Mesendoderm (in vitro differentiated cells): ENCODE measurements at regions not wholly inside any gene's neighbourhood (a gene's known extent, or its start where the extent isn't known, plus 50 kb on each side); places are given as distances from the start of the nearest gene placed in this dataset. TPM values are rescaled to one million over a fixed set of nuclear protein-coding genes. Genes with fewer than 3 reads are reported as not detected.

Experiments
- DNase-seq: peaks from one replicate; pipeline ENCODE4 v3.0.0; 2013
- H2AK5ac ChIP-seq: 2 replicates; pipeline ENCODE4 v1.6.1; 2013; ENCODE audit warnings: low read length, inconsistent platforms
- H2BK120ac ChIP-seq: 2 replicates; pipeline ENCODE4 v1.6.1; 2013; ENCODE audit warnings: low read depth, mild to moderate bottlenecking, low read length, moderate library complexity, mixed read lengths
- H2BK15ac ChIP-seq: replicated peaks from 2 replicates; pipeline ENCODE4 v1.6.1; 2013; ENCODE audit warnings: low read depth, mild to moderate bottlenecking, moderate library complexity
- H2BK5ac ChIP-seq: 2 replicates; pipeline ENCODE4 v1.6.1; 2013; ENCODE audit warnings: low read length, inconsistent platforms
- H3K18ac ChIP-seq: 2 replicates; pipeline ENCODE4 v1.6.1; 2013; ENCODE audit warnings: mild to moderate bottlenecking, low read length, mixed read lengths
- H3K23ac ChIP-seq: one replicate; pipeline ENCODE4 v1.6.1; 2013; ENCODE audit warnings: low read length
- H3K27ac ChIP-seq: 2 replicates; pipeline ENCODE4 v1.5.1; 2013; ENCODE audit warnings: low read depth, mild to moderate bottlenecking, inconsistent platforms, low read length, moderate library complexity
- H3K27me3 ChIP-seq: 2 replicates; pipeline ENCODE4 v1.6.1; 2013; ENCODE audit warnings: low read length, control low read depth, mild to moderate bottlenecking, inconsistent platforms; ENCODE audit not compliant: insufficient read depth, poor library complexity
- H3K36me3 ChIP-seq: 2 replicates; pipeline ENCODE4 v1.6.1; 2013; ENCODE audit warnings: low read length, inconsistent platforms; ENCODE audit not compliant: control insufficient read depth, insufficient read depth
- H3K4ac ChIP-seq: one replicate; pipeline ENCODE4 v1.6.1; 2013; ENCODE audit warnings: low read depth, mild to moderate bottlenecking, low read length, moderate library complexity
- H3K4me1 ChIP-seq: 2 replicates; pipeline ENCODE4 v1.6.1; 2013; ENCODE audit warnings: low read depth, low read length, inconsistent platforms; ENCODE audit not compliant: control insufficient read depth
- H3K4me2 ChIP-seq: 2 replicates; pipeline ENCODE4 v1.6.1; 2013; ENCODE audit warnings: low read length
- H3K4me3 ChIP-seq: 2 replicates; pipeline ENCODE4 v1.5.1; 2013; ENCODE audit warnings: mild to moderate bottlenecking, low read length
- H3K56ac ChIP-seq: one replicate; pipeline ENCODE4 v1.6.1; 2013; ENCODE audit warnings: low read length
- H3K79me1 ChIP-seq: 2 replicates; pipeline ENCODE4 v1.6.1; 2013; ENCODE audit warnings: low read length, inconsistent platforms
- H3K79me2 ChIP-seq: 2 replicates; pipeline ENCODE4 v1.6.1; 2013; ENCODE audit warnings: mild to moderate bottlenecking, low read length; ENCODE audit not compliant: control insufficient read depth, insufficient read depth
- H3K9ac ChIP-seq: 2 replicates; pipeline ENCODE4 v1.6.1; 2013; ENCODE audit warnings: low read length, inconsistent platforms
- H4K5ac ChIP-seq: one replicate; pipeline ENCODE4 v1.6.1; 2013; ENCODE audit warnings: low read length
- H4K8ac ChIP-seq: one replicate; pipeline ENCODE4 v1.6.1; 2013; ENCODE audit warnings: low read depth, mild to moderate bottlenecking, control low read depth, low read length, moderate library complexity
- WGBS: extraction: QIAGEN DNeasy Blood & Tissue Kit; methylation state at CpG from one replicate; pipeline ENCODE4 v1.1.7; 2013; ENCODE audit warnings: low lambda C conversion rate, missing lambda C conversion rate; ENCODE audit not compliant: insufficient coverage; ENCODE audit errors: extremely low coverage; 5-methylcytosine and 5-hydroxymethylcytosine counted together
- small RNA-seq: library from polyadenylated mRNA; stranded (forward); fragments of <200 nt; extraction: miRNeasy Mini kit (QIAGEN cat#:217004); gene quantifications from one replicate; pipeline ENCODE3, GENCODE V24; 2013; ENCODE audit not compliant: insufficient read depth

GRCh38 chr20:63056236-63057170, 49.7 kb upstream of the BHLHE23 start:
- Histone ChIP-seq H4K5ac (no peak overlapping the region), H3K56ac (no peak overlapping the region), H2BK15ac (no peak overlapping the region), H3K9ac (no peak overlapping the region), H4K8ac (no peak overlapping the region), H3K4me1 (no peaks in the 10 kb centered on the region), H3K27ac (no peak overlapping the region), H3K27me3 (no peaks in the 10 kb centered on the region), H3K4me2 (no peak overlapping the region), H3K4ac (no peak overlapping the region), H3K4me3 (no peak overlapping the region), H2BK120ac (no peak overlapping the region), H3K36me3 (no peaks in the 10 kb centered on the region), H3K18ac (no peak overlapping the region), H3K23ac (no peak overlapping the region), H2BK5ac (no peak overlapping the region), H2AK5ac (no peak overlapping the region), H3K79me1 (no peaks in the 10 kb centered on the region), H3K79me2 (no peaks in the 10 kb centered on the region)
- DNase-seq = peak; percentile 80
- WGBS = 100% methylated on average over 1 of the region's 39 CpGs

Small RNA genes in the stretch of these regions (small RNA-seq; reads per million reads assigned to genes)
- not detected for gene RF00635
